Activated CD4-positive, alpha-beta T cell treated with anti-CD3 and anti-CD28 coated beads, Interleukin-2, amount 50 U/mL, for 48 hours (primary cell): ENCODE measurements at regions not wholly inside any gene's neighbourhood (a gene's known extent, or its start where the extent isn't known, plus 50 kb on each side); places are given as distances from the start of the nearest gene placed in this dataset.
"Not testable (repeated sequence)": the region's sequence is repeated elsewhere in the genome, so short reads cannot be mapped to it uniquely, and the experiment has no call there.

Source experiments
- DNase-seq, 2 experiments: peaks; one replicate each; pipeline ENCODE4 v3.0.0-alpha.2; 2020

DNA sequence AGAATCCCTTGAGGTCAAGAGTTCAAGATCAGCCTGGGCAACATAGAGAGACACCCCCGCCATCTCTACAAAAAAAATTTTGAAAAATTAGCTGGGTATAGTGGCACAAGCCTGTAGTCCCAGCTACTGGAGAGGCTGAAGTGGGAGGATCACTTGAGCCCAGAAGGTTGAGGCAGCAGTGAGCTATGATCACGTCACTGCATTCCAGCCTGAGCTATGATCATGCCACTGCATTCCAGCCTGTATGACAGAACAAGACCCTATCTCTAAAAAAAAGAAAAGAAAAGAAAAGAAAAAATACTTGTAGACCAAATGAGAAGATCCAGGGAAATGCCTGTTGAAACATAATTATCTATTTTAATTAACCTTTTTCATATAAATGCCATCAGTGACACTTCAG, 93.8 kb upstream of the MDM1 start:
- DNase-seq, result no peak

- no peak for DNase-seq
Measured at GRCh38 chr12:68428211-68428610, 96.0 kb upstream of the MDM1 start.

DNA sequence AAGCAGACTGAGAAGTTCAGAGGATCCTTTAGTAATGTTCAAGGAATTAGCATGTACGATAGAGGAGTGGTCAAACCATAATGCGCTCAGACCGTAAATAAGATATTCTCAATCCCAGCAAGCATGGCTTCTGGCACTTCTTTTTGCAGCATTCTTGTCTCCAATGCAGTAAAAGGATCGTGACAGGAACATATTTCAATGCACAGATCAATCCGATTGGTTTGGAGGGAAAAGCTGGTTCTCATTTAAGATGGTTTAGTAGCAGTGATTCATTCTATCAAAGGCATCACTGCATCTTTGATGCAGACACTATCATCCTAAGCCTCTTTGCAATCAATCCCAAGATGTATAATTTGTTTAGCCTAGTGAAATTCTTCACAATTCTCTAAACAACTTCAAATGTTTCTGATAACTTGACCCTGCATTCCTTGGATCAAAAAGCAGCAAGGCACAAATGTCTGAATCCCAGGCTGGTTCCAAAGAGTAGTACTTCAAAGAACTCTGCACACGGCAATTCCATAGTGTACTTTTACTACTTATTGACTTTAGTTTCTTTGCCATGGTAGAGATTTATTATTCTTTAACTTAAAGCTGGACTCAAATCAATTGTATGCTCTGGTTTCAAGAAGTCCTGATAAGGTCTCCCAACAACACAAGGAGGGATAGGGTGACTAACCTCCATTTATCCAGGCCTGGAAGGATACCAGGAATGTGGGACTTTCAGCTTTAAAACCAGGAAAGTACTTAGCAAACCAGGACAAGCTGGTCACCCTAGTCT, 96.8 kb upstream of the MDM1 start:
- DNase-seq, result no peak

- DNase-seq, result no peak
Measured at GRCh38 chr12:68429696-68430095, 97.5 kb upstream of the MDM1 start.

GRCh38 chr12:68431786-68432185, 99.6 kb upstream of the MDM1 start:
- no peak for DNase-seq

- DNase-seq, result no peak
Measured at GRCh38 chr12:68432622-68433021, 100.5 kb upstream of the MDM1 start.

DNA sequence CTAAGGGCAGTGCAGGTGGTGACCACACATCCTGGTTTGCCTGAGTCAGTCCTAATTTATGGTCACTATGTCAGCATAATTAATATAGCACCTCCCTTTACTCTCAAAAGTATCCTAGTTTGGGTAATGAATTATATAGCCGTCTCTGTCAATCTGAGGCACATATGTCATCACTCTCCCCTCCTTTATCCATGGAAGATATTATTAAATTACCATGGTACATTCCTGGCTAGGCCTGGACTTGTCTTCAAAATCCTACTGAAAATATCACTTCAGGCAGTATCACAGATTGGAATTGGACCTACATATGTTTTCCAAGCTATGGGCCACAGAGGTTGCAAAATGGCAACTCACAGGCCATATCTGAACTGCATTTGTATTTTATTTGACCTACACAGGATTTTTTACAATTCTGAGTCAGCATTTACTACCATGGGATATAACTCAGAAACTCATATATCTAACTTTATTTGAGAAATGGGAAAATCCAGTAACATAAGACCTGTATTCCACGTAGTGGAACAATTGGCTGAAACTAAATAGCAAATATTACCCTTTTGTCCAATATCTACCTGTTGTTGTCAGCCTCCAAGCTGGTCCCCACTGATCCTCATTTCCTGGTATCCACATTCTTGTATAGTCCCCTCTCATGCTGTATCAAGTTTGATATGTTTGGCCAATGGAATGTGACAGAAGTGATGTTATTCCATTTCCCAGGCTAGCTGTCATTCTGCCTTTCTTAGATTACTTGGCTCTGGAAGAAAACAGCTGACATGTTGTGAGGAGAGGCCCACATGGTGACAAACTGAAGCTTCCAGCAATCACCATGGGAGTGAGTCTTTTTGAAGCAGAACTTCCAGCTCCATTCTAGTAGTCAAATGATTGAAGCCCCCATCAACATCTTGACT, 102.5 kb upstream of the MDM1 start:
- no peak for DNase-seq

DNA sequence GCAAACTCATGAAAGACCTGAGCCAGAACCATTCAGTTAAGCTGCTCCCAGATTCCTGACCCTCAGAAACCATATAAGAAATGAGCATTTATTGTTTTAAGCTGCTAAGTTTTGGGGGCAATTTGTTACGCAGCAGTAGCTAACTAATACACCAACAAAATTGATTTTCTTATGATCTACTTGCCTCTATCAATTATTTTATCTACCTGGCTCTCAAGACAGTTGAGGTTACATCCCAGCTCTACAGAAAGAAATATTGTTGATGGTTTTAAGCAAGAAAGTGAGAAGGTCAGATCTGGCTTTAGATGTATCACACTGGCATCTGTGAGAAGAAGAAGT, 103.1 kb upstream of the MDM1 start:
- DNase-seq, result no peak

DNA sequence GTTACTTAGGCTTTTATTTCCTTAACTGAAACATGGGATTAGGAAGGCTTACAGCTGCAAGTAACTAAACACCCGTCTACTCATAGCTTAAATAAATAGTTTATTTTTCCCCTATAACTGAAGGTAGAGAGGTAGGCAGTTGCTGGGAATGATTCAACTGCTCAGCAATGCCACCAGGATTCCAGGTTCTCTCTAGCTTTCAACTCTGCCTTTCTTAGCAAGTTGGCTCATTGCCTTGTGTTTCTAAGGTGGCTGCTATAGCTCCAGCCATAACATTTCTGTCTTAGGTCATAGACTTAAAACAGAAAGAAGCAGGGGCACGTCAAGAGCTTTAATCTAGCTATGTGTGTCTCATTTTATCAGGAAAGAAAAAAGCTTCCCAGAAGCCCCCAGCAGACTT, 103.7 kb upstream of the MDM1 start:
- DNase-seq, result no peak

GRCh38 chr12:68438601-68439000, 106.4 kb upstream of the MDM1 start:
- no peak for DNase-seq

GRCh38 chr12:68439368-68440045, 107.3 kb upstream of the MDM1 start:
- DNase-seq, result no peak

- DNase-seq, result no peak
Measured at GRCh38 chr12:68440068-68440581, 108.0 kb upstream of the MDM1 start.

DNA sequence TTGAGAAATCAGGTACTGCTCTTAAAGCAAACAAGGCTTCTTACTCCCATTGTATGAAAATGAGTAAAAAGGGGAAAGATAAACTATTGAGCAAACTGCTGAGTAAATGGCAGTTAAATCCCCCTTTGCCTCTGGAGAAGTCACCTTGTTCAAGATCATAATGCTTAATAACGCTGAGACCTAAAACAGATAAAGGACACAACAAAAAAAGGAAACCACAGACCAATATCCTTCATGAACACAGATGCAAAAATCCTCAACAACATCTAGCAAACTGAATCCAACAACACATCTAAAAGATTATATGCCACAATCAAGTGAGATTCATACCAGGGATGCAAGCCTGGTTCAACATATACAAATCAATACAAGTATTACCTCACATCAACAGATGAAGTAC, 109.0 kb upstream of the MDM1 start:
- DNase-seq, result no peak

GRCh38 chr12:68442353-68442972, 110.3 kb upstream of the MDM1 start:
- not testable (repeated sequence) for DNase-seq

GRCh38 chr12:68443695-68444094, 111.5 kb upstream of the MDM1 start:
- DNase-seq, result not testable (repeated sequence)

- DNase-seq, result no peak
Measured at GRCh38 chr12:68445824-68446223, 113.7 kb upstream of the MDM1 start.

- DNase-seq, result no peak
Measured at GRCh38 chr12:68446384-68446783, 114.2 kb upstream of the MDM1 start.

DNA sequence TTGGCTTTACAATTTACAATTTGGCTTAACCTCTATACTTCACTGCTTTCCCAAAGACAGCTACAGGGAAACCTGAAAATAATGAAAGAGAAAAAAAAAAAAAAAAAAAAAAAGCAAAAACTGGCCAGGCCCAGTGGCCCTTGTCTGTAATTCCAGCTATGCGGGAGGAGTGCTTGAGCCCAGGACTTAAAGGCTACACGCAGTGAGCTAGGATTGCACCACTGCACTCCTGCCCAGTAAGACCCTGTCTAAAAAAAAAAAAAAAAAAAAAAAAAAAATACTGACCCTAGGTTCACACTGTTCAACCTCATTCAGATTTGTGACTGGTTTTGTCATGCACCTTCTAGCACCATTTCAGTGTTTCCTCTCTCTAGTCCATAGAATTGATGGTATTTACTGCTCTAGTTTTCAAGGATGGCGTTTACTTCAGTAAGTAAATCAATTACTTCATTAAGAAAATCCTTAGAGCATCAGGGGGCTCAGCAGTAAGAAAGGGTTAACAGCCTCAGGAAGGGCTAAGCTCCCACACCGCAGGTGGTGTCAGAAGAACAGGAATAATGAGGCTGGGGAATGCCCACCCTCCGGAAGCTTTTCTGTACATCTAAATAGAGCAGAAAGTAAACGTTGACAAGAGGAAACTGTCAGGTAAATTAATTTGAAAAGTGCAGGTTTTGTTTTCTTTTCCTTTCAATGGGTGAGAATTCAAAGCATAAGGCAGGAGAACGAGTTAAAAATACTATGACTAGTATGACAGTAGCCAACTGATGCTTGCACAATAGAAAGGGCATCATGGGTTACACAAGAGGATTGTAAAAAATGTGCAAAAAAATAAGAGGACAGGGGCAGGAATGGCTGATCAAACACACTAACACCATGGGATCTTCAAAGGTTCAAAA, 115.0 kb upstream of the MDM1 start:
- DNase-seq, result no peak

DNA sequence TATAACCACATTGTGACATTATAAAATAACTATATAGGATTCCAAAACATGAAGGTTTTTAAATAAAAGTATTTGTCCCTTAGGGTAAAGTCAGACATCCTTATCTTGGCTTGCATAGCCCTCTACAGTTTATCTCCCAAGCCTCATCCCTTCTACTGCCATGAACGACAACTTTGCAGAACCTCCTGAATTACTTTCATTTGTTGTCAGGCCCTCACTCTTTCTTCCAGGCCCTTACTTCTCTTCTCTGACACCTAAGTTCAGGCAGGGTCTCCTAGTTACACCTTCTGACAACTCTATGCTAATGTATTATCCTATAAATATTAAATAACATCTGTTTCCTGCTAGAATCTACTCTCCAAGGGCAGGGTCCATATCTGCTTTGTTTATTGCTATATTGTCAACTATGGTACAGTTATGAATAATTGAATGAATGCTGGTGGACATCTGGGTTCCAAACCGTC, 115.7 kb upstream of the MDM1 start:
- no peak for DNase-seq

- no peak for DNase-seq
Measured at GRCh38 chr12:68449196-68449595, 117.0 kb upstream of the MDM1 start.

- DNase-seq, result peak in 1 of 2 experiments; percentile 18
Measured at GRCh38 chr12:68450947-68451260, 118.7 kb upstream of the MDM1 start.
